Aorta (tissue), 5 donors: ENCODE measurements at regions not wholly inside any gene's neighbourhood (a gene's known extent, or its start where the extent isn't known, plus 50 kb on each side); places are given as distances from the start of the nearest gene placed in this dataset.

Source experiments
- ATAC-seq: fragments of 200-7000 bp; cut with Tn5 transposase; one replicate; pipeline ENCODE4 v1.9.1; 2022; ENCODE audit warnings: moderate library complexity; ENCODE audit not compliant: low FRiP score
- DNase-seq, 2 donors: peaks; one replicate each; pipeline ENCODE4 v3.0.0-alpha.2; 2020
- H3K27ac ChIP-seq, 2 donors: one replicate each; pipeline ENCODE4 v1.5.1; 2013; ENCODE audit warnings: low read length in 2 of 2, mild to moderate bottlenecking in 2 of 2, moderate library complexity in 2 of 2, control low read depth in 1 of 2, inconsistent platforms in 1 of 2, low read depth in 1 of 2
- H3K27me3 ChIP-seq, 2 donors: one replicate each; pipeline ENCODE4 v1.6.1; 2013; ENCODE audit warnings: control low read depth in 1 of 2, low read length in 1 of 2, mild to moderate bottlenecking in 1 of 2, moderate library complexity in 1 of 2; ENCODE audit not compliant: insufficient read depth in 2 of 2, control insufficient read depth in 1 of 2
- H3K36me3 ChIP-seq, 2 donors: one replicate each; pipeline ENCODE4 v1.6.1; 2013; ENCODE audit warnings: control low read depth in 1 of 2, low read length in 1 of 2, mild to moderate bottlenecking in 1 of 2; ENCODE audit not compliant: insufficient read depth in 2 of 2, control insufficient read depth in 1 of 2
- H3K4me1 ChIP-seq, 2 donors: one replicate each; pipeline ENCODE4 v1.6.1; 2013; ENCODE audit warnings: low read length in 2 of 2, control low read depth in 1 of 2, mild to moderate bottlenecking in 1 of 2, moderate library complexity in 1 of 2; ENCODE audit not compliant: insufficient read depth in 2 of 2, control insufficient read depth in 1 of 2
- H3K4me3 ChIP-seq, 2 donors: one replicate each; pipeline ENCODE4 v1.5.1; 2013; ENCODE audit warnings: low read length in 2 of 2, control low read depth in 1 of 2, mild to moderate bottlenecking in 1 of 2
- H3K9me3 ChIP-seq: one replicate; pipeline ENCODE4 v1.6.1; 2013; ENCODE audit warnings: mild to moderate bottlenecking, low read length; ENCODE audit not compliant: control insufficient read depth
- WGBS, 2 donors: extraction: QIAGEN DNeasy Blood & Tissue Kit; methylation state at CpG; one replicate each; pipeline ENCODE4 v1.1.7; 2013; 5-methylcytosine and 5-hydroxymethylcytosine counted together
- intact Hi-C, 2 donors: fragments of 100-400 bp; cut with DNase I; formaldehyde crosslinking; loops; one replicate each; pipeline versions ENCODE4 v1.14.2 to v1.15.0; 2022
- donor health status: healthy with polysubstance abuse.
- donor health status: Bipolar disorder and iron deficiency.
- donor health status: DM: no; HTN: no; CAD: no.
- donor health status: DM: no; HTN: no; CAD: no.
- donor health status: DM: yes; HTN: yes; CAD: no.

GRCh38 chr2:51232027-51232426, 200.1 kb upstream of the NRXN1 start:
- intact Hi-C loops: no loop called here
- WGBS, 2 donors: 21% methylated on average over 1 of the region's 1 CpG

DNA sequence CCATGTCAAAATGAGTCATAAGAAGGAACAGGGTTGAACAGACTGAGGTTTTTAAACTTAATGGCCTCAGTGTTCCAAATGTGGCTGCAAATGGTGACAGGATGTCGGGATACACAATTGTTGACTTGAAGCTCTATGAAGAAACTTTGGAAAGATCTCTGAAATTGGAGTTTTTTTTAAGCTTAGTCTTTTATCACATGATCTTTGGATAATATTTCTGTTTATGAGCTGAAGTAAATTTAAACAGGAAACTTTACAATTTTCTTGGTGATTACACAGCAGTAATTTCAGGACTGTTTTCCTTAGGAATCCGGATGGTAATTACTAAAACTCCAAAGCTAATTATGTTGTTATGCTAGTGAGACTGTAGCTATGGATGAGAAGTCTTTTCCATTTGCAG, 199.1 kb upstream of the NRXN1 start:
- ATAC-seq: no peak
- H3K9me3 ChIP-seq: no peaks in the 10 kb centered on the region
- no peak overlapping the region for H3K4me3 ChIP-seq
- H3K4me1 ChIP-seq: no peaks in the 10 kb centered on the region
- H3K27ac ChIP-seq: no peak overlapping the region
- H3K27me3 ChIP-seq: no peaks in the 10 kb centered on the region
- 75 to 76% methylated on average over 2 of the region's 2 CpGs for WGBS, 2 donors
- DNase-seq: no peak
- intact Hi-C loops: no loop called here
- H3K36me3 ChIP-seq: no peaks in the 10 kb centered on the region

More at GRCh38 chr2:51232027-51232426, 200.1 kb upstream of the NRXN1 start:
- Histone ChIP-seq H3K4me1 (no peaks in the 10 kb centered on the region), H3K27me3 (no peaks in the 10 kb centered on the region), H3K27ac (no peak overlapping the region), H3K9me3 (no peaks in the 10 kb centered on the region), H3K4me3 (no peak overlapping the region), H3K36me3 (no peaks in the 10 kb centered on the region)
- ATAC-seq (no peak), DNase-seq (no peak)

DNA sequence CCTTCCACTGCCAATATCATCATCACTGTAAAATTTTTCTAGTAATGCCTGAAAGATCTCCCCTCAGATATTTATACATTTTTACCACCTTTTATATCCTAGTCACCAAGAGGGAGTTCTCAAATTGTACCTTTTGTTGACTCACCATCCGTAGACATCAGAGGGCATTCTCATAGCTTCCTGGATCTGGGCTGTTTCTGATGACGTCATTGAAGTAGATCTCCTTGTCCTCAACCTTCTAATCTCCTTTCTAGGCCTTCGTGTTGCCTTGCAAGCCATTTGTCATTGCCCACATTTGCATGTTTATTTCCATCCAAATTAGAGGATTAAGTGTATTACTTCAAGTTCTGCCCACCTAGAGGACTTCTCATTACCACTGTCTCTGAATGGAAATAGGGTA, 193.4 kb upstream of the NRXN1 start:
- intact Hi-C loops: no loop called here
- WGBS, 2 donors: 75 to 79% methylated on average over 3 of the region's 3 CpGs
- ATAC-seq: no peak
- no peak for DNase-seq
- no peaks in the 10 kb centered on the region for H3K4me1 ChIP-seq
- no peaks in the 10 kb centered on the region for H3K9me3 ChIP-seq
- H3K4me3 ChIP-seq: no peak overlapping the region
- no peak overlapping the region for H3K27ac ChIP-seq
- H3K27me3 ChIP-seq: no peaks in the 10 kb centered on the region
- no peaks in the 10 kb centered on the region for H3K36me3 ChIP-seq

DNA sequence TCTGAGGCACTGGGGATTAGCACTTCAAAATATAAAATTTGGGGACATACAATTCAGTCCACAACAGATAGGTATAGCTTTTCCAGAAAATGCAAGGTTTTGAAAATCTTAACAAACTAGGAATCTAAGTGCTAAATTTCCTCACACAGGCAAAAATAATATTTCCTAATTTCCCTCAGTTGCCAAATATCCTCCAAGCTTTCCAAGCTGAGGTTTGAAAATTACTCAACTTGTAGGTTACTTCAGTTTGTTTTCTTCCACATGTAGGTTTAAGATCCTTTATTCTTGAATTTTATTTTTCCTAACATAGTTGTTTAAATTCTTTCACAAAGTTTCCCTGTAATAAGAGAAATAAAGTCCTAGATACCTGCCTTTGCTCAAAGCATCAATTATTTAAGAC, 192.9 kb upstream of the NRXN1 start:
- intact Hi-C loops: no loop called here
- H3K36me3 ChIP-seq: no peaks in the 10 kb centered on the region
- DNase-seq: no peak
- ATAC-seq: no peak
- H3K27me3 ChIP-seq: no peaks in the 10 kb centered on the region
- H3K27ac ChIP-seq: no peak overlapping the region
- H3K9me3 ChIP-seq: no peaks in the 10 kb centered on the region
- no peaks in the 10 kb centered on the region for H3K4me1 ChIP-seq
- no peak overlapping the region for H3K4me3 ChIP-seq

DNA sequence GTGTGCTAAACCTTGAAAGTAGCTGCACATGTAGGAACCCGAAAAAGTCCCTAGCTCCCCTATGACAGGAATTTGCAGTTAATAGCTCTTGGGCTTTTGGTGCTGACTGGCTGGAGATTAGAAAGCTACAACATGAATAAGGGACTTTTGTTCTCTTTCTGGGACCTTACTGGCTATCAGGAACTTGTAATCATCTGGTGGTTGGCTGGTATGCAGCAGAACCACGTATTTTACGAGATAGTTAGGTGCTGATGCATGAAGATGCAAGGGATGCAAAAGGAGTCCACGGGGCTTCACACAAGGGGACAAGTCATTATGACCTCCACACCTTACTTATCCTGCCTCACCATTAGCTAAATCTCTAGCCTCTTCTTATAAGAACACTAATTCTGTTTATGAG, 190.2 kb upstream of the NRXN1 start:
- 77 to 83% methylated on average over 4 of the region's 4 CpGs for WGBS, 2 donors
- intact Hi-C loops: no loop called here
- no peaks in the 10 kb centered on the region for H3K9me3 ChIP-seq
- no peaks in the 10 kb centered on the region for H3K36me3 ChIP-seq
- DNase-seq: no peak
- H3K4me3 ChIP-seq: no peak overlapping the region
- no peaks in the 10 kb centered on the region for H3K27me3 ChIP-seq
- H3K27ac ChIP-seq: no peak overlapping the region
- H3K4me1 ChIP-seq: no peaks in the 10 kb centered on the region
- no peak for ATAC-seq

GRCh38 chr2:51220606-51221005, 188.7 kb upstream of the NRXN1 start:
- no peak for DNase-seq
- no peaks in the 10 kb centered on the region for H3K4me1 ChIP-seq
- H3K9me3 ChIP-seq: no peaks in the 10 kb centered on the region
- no peaks in the 10 kb centered on the region for H3K27me3 ChIP-seq
- intact Hi-C loops: no loop called here
- H3K36me3 ChIP-seq: no peaks in the 10 kb centered on the region
- H3K4me3 ChIP-seq: no peak overlapping the region
- no peak for ATAC-seq
- no peak overlapping the region for H3K27ac ChIP-seq

- Histone ChIP-seq H3K36me3 (no peaks in the 10 kb centered on the region), H3K27ac (no peak overlapping the region), H3K9me3 (no peaks in the 10 kb centered on the region), H3K4me3 (no peak overlapping the region), H3K4me1 (no peaks in the 10 kb centered on the region), H3K27me3 (no peaks in the 10 kb centered on the region)
- 87% methylated on average over 2 of the region's 2 CpGs for WGBS, 2 donors
- intact Hi-C loops: no loop called here
- DNase-seq (no peak), ATAC-seq (no peak)
Observed at GRCh38 chr2:51220080-51220479, 188.1 kb upstream of the NRXN1 start.

- 47 to 48% methylated on average over 4 of the region's 4 CpGs for WGBS, 2 donors
- ATAC-seq (no peak), DNase-seq (no peak)
- intact Hi-C loops: no loop called here
- no peaks in the 10 kb centered on the region for H3K36me3 ChIP-seq
- no peak overlapping the region for H3K4me3 ChIP-seq
- H3K4me1 ChIP-seq: no peaks in the 10 kb centered on the region
- no peak overlapping the region for H3K27ac ChIP-seq
- no peaks in the 10 kb centered on the region for H3K27me3 ChIP-seq
- H3K9me3 ChIP-seq: no peaks in the 10 kb centered on the region
Observed at GRCh38 chr2:51219468-51219867, 187.5 kb upstream of the NRXN1 start.

GRCh38 chr2:51218047-51218446, 186.1 kb upstream of the NRXN1 start:
- H3K4me3 ChIP-seq: no peak overlapping the region
- intact Hi-C loops: no loop called here
- no peak overlapping the region for H3K27ac ChIP-seq
- H3K36me3 ChIP-seq: no peaks in the 10 kb centered on the region
- 35 to 56% methylated on average over 1 of the region's 1 CpG for WGBS, 2 donors
- no peak for ATAC-seq
- no peaks in the 10 kb centered on the region for H3K27me3 ChIP-seq
- no peak for DNase-seq
- no peaks in the 10 kb centered on the region for H3K4me1 ChIP-seq
- H3K9me3 ChIP-seq: no peaks in the 10 kb centered on the region
